ENCODE measurements at regions not wholly inside any gene's neighbourhood (a gene's known extent, or its start where the extent isn't known, plus 50 kb on each side); places are given as distances from the start of the nearest gene placed in this dataset.
"Not testable (repeated sequence)": the region's sequence is repeated elsewhere in the genome, so short reads cannot be mapped to it uniquely, and the experiment has no call there.

GRCh38 chr9:115543511-115543910 is 425.6 kb upstream of the TNC start:
- Histone ChIP-seq H3K9ac (ENCODE audit: low read depth in 1 of 2, low read length in 2 of 2) (no peak overlapping the region), H3K9me3 (ENCODE audit: control insufficient read depth in 1 of 2, low read length in 2 of 2) (no peaks in the 10 kb centered on the region), H3K36me3 (ENCODE audit: control insufficient read depth in 1 of 2, insufficient read depth in 2 of 2, low read length in 2 of 2) (no peaks in the 10 kb centered on the region), H3K27ac (ENCODE audit: low read depth, low read length) (no peak overlapping the region), H3K27me3 (ENCODE audit: control insufficient read depth in 1 of 2, insufficient read depth in 2 of 2, low read length in 2 of 2) (no peaks in the 10 kb centered on the region), H3K4me3 (ENCODE audit: low read depth in 1 of 2, low read length in 2 of 2) (no peak overlapping the region), H3K4me1 (ENCODE audit: control insufficient read depth in 1 of 2, insufficient read depth in 2 of 2, low read length in 2 of 2) (no peaks in the 10 kb centered on the region)

GRCh38 chr9:115548609-115549260 is 430.8 kb upstream of the TNC start:
- Histone ChIP-seq H3K4me3 (ENCODE audit: low read depth in 1 of 2, low read length in 2 of 2) (no peak overlapping the region), H3K9ac (ENCODE audit: low read depth in 1 of 2, low read length in 2 of 2) (no peak overlapping the region), H3K9me3 (ENCODE audit: control insufficient read depth in 1 of 2, low read length in 2 of 2) (no peaks in the 10 kb centered on the region), H3K4me1 (ENCODE audit: control insufficient read depth in 1 of 2, insufficient read depth in 2 of 2, low read length in 2 of 2) (no peaks in the 10 kb centered on the region), H3K27me3 (ENCODE audit: control insufficient read depth in 1 of 2, insufficient read depth in 2 of 2, low read length in 2 of 2) (no peaks in the 10 kb centered on the region), H3K36me3 (ENCODE audit: control insufficient read depth in 1 of 2, insufficient read depth in 2 of 2, low read length in 2 of 2) (no peaks in the 10 kb centered on the region), H3K27ac (ENCODE audit: low read depth, low read length) (no peak overlapping the region)

DNA sequence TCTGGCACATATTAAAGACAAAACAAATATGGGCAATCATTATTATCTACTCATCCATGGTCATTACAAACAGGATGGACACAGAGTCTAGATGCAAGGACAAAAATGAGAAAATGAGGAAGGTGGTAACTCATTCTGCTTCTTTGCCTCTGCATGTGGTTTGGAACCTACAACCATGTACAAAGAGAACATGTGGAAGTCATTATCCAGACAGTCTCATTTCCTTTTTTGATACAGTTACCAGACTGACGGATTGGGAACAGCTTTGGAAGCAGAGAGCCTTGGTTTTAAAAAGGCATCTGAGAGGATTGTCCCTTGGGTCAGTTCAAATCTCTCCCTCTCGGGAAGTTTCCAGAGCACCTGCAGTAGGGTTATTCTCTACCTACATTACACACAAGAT is 433.4 kb upstream of the TNC start:
- Histone ChIP-seq H3K27me3 (ENCODE audit: control insufficient read depth in 1 of 2, insufficient read depth in 2 of 2, low read length in 2 of 2) (no peaks in the 10 kb centered on the region), H3K4me1 (ENCODE audit: control insufficient read depth in 1 of 2, insufficient read depth in 2 of 2, low read length in 2 of 2) (no peaks in the 10 kb centered on the region), H3K9ac (ENCODE audit: low read depth in 1 of 2, low read length in 2 of 2) (no peak overlapping the region), H3K36me3 (ENCODE audit: control insufficient read depth in 1 of 2, insufficient read depth in 2 of 2, low read length in 2 of 2) (no peaks in the 10 kb centered on the region), H3K9me3 (ENCODE audit: control insufficient read depth in 1 of 2, low read length in 2 of 2) (peaks cover 0 to 2% of the 10 kb centered on the region in 2 donors), H3K4me3 (ENCODE audit: low read depth in 1 of 2, low read length in 2 of 2) (no peak overlapping the region), H3K27ac (ENCODE audit: low read depth, low read length) (no peak overlapping the region)

DNA sequence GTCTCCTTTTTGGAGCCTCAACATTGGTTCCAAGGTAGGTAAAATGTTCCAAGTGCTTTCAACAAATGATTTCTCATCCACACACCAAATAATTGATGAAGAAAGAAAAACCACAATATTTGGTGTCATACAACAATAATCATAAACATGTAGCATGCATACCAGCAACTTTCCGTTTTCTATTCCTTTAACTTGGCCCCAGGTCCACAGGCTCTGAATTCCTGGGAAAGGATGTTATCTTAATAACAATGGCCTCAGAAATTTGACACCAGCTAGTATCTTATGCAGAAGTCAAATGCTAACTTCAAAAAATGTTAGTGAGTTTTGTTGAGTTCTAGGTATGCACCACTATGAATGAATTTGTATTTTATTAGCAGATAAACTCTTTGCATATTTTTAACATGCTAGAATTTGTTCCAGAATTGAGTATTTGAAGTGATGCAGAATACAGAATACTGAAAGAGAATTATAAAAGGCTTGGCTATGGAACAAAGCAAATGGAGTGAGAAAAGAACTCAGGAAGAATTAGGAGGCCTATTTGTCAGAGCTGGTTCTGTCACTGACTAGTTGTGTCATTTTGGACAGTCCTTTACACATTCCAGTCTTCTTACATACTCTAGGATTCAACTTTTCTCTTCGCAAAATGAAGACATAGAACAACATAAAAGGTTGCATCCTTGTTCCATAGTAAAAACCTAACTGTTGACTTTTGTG is 435.3 kb upstream of the TNC start:
- H3K4me3 ChIP-seq (ENCODE audit: low read depth in 1 of 2, low read length in 2 of 2): no peak overlapping the region
- H3K27me3 ChIP-seq (ENCODE audit: control insufficient read depth in 1 of 2, insufficient read depth in 2 of 2, low read length in 2 of 2): no peaks in the 10 kb centered on the region

DNA sequence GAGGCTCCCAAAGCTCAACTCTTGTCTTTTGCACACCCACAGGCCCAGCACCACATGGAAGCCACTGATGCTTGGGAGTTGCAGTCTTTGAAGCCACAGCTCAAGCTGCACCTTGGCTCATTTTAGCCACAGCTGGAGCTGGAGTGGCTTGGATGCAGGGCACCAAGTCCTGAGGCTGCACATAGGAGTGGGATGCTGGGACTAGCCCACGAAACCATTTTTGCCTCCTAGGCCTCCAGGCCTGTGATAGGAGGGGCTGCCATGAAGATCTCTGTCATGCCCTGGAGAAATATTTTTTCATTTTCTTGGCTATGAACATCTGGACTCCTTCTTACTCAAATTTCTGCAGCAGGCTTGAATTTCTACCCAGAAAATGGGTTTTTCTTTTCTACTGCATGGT is 438.5 kb upstream of the TNC start:
- H3K27ac ChIP-seq (ENCODE audit: low read depth, low read length): no peak overlapping the region
- no peaks in the 10 kb centered on the region for H3K36me3 ChIP-seq (ENCODE audit: control insufficient read depth in 1 of 2, insufficient read depth in 2 of 2, low read length in 2 of 2)
- no peaks in the 10 kb centered on the region for H3K27me3 ChIP-seq (ENCODE audit: control insufficient read depth in 1 of 2, insufficient read depth in 2 of 2, low read length in 2 of 2)
- peaks cover 0 to 4% of the 10 kb centered on the region in 2 donors for H3K9me3 ChIP-seq (ENCODE audit: control insufficient read depth in 1 of 2, low read length in 2 of 2)
- no peaks in the 10 kb centered on the region for H3K4me1 ChIP-seq (ENCODE audit: control insufficient read depth in 1 of 2, insufficient read depth in 2 of 2, low read length in 2 of 2)
- no peak overlapping the region for H3K9ac ChIP-seq (ENCODE audit: low read depth in 1 of 2, low read length in 2 of 2)
- H3K4me3 ChIP-seq (ENCODE audit: low read depth in 1 of 2, low read length in 2 of 2): no peak overlapping the region

More for the DNA sequence above, 435.3 kb upstream of the TNC start:
- Histone ChIP-seq H3K4me1 (ENCODE audit: control insufficient read depth in 1 of 2, insufficient read depth in 2 of 2, low read length in 2 of 2) (no peaks in the 10 kb centered on the region), H3K36me3 (ENCODE audit: control insufficient read depth in 1 of 2, insufficient read depth in 2 of 2, low read length in 2 of 2) (no peaks in the 10 kb centered on the region), H3K9me3 (ENCODE audit: control insufficient read depth in 1 of 2, low read length in 2 of 2) (peaks cover 0 to 4% of the 10 kb centered on the region in 2 donors), H3K27ac (ENCODE audit: low read depth, low read length) (no peak overlapping the region), H3K9ac (ENCODE audit: low read depth in 1 of 2, low read length in 2 of 2) (no peak overlapping the region)

DNA sequence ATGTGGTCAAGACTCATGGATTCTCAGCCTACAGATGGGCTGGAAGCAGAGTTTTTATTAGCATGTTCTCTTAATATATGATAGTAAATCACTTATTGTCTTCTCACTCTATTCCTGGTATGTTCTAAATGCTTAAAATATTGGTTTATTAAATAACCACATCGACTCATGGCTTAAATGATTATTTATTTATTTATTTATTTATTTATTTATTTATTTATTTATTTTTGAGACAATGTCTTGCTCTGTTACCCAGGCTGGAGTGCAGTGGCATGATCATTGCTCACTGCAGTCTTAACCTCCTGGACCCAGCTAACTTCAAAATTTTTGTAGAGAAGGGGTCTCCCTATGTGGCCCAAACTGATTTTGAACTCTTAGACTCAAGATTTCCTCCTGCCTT is 457.2 kb upstream of the TNC start:
- Histone ChIP-seq H3K36me3 (ENCODE audit: control insufficient read depth in 1 of 2, insufficient read depth in 2 of 2, low read length in 2 of 2) (no peaks in the 10 kb centered on the region), H3K27me3 (ENCODE audit: control insufficient read depth in 1 of 2, insufficient read depth in 2 of 2, low read length in 2 of 2) (no peaks in the 10 kb centered on the region), H3K9me3 (ENCODE audit: control insufficient read depth in 1 of 2, low read length in 2 of 2) (no peaks in the 10 kb centered on the region), H3K27ac (ENCODE audit: low read depth, low read length) (no peak overlapping the region), H3K4me1 (ENCODE audit: control insufficient read depth in 1 of 2, insufficient read depth in 2 of 2, low read length in 2 of 2) (no peaks in the 10 kb centered on the region), H3K9ac (ENCODE audit: low read depth in 1 of 2, low read length in 2 of 2) (no peak overlapping the region), H3K4me3 (ENCODE audit: low read depth in 1 of 2, low read length in 2 of 2) (no peak overlapping the region)

DNA sequence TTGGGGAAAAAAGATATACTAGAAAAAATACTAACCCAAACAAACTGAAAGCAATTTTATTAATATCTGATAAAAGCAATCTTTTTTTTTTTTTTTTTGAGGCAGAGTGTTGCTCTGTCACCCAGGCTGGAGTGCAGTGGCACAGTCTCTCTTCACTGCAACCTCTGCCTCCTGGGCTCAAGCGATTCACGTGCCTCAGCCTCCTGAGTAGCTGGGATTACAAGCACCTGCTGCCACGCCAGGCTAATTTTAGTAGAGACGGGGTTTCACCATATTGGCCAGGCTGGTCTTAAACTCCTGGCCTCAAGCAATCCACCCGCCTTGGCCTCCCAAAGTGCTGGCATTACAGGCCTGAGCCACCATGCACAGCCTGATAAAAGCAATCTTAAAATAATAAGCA is 467.5 kb upstream of the TNC start:
- not testable (repeated sequence) for H3K4me3 ChIP-seq (ENCODE audit: low read depth in 1 of 2, low read length in 2 of 2); H3K9ac ChIP-seq (ENCODE audit: low read depth in 1 of 2, low read length in 2 of 2); H3K27ac ChIP-seq (ENCODE audit: low read depth, low read length); H3K4me1 ChIP-seq (ENCODE audit: control insufficient read depth in 1 of 2, insufficient read depth in 2 of 2, low read length in 2 of 2); H3K27me3 ChIP-seq (ENCODE audit: control insufficient read depth in 1 of 2, insufficient read depth in 2 of 2, low read length in 2 of 2); H3K9me3 ChIP-seq (ENCODE audit: control insufficient read depth in 1 of 2, low read length in 2 of 2); H3K36me3 ChIP-seq (ENCODE audit: control insufficient read depth in 1 of 2, insufficient read depth in 2 of 2, low read length in 2 of 2)

DNA sequence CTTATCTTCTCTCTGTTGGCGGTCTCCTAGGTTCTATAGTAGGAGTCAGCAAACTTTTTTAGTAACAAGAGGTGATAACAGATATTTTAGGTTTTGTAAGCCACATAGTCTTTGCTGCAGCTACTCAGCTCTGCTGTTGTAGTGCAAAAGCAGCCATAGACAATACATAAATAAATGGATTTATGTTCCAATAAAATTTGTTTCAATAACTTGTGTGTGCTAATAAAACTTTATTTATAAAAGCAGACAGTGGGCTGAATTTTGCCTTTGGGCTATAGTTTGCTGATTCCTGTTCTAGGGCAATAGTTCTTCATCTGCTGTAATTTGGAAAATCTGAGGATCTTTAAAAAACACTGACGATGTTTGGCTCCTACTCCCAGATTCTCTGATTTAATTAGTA is 469.4 kb upstream of the TNC start:
- Histone ChIP-seq H3K9ac (ENCODE audit: low read depth in 1 of 2, low read length in 2 of 2) (no peak overlapping the region), H3K9me3 (ENCODE audit: control insufficient read depth in 1 of 2, low read length in 2 of 2) (no peaks in the 10 kb centered on the region), H3K27ac (ENCODE audit: low read depth, low read length) (no peak overlapping the region), H3K27me3 (ENCODE audit: control insufficient read depth in 1 of 2, insufficient read depth in 2 of 2, low read length in 2 of 2) (no peaks in the 10 kb centered on the region), H3K4me3 (ENCODE audit: low read depth in 1 of 2, low read length in 2 of 2) (no peak overlapping the region), H3K36me3 (ENCODE audit: control insufficient read depth in 1 of 2, insufficient read depth in 2 of 2, low read length in 2 of 2) (no peaks in the 10 kb centered on the region), H3K4me1 (ENCODE audit: control insufficient read depth in 1 of 2, insufficient read depth in 2 of 2, low read length in 2 of 2) (no peaks in the 10 kb centered on the region)

DNA sequence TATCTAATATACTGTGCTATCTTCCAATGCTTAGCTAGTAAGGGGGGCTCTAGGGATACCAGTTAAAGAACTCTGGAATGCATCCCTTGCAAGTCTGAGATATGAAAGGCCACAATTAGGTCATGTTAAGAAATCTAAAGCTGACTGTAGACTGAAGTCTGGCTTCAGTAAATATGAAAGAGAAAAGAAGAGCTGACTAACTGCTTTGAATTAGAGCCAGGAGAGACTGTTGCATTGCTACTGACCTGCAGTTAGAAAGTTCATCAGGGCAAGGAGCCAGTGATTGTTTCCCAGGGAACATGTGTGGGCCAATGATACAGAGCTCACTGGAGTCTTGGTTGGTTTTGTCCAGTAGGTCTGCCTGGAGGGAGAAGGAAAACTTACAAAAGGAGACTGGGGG is 472.1 kb upstream of the TNC start:
- Histone ChIP-seq H3K4me3 (ENCODE audit: low read depth in 1 of 2, low read length in 2 of 2) (no peak overlapping the region), H3K27me3 (ENCODE audit: control insufficient read depth in 1 of 2, insufficient read depth in 2 of 2, low read length in 2 of 2) (no peaks in the 10 kb centered on the region), H3K27ac (ENCODE audit: low read depth, low read length) (no peak overlapping the region), H3K36me3 (ENCODE audit: control insufficient read depth in 1 of 2, insufficient read depth in 2 of 2, low read length in 2 of 2) (no peaks in the 10 kb centered on the region), H3K9ac (ENCODE audit: low read depth in 1 of 2, low read length in 2 of 2) (no peak overlapping the region), H3K9me3 (ENCODE audit: control insufficient read depth in 1 of 2, low read length in 2 of 2) (no peaks in the 10 kb centered on the region), H3K4me1 (ENCODE audit: control insufficient read depth in 1 of 2, insufficient read depth in 2 of 2, low read length in 2 of 2) (no peaks in the 10 kb centered on the region)

GRCh38 chr9:115591584-115591984 is 473.6 kb upstream of the TNC start:
- H3K27ac ChIP-seq (ENCODE audit: low read depth, low read length): no peak overlapping the region
- H3K4me3 ChIP-seq (ENCODE audit: low read depth in 1 of 2, low read length in 2 of 2): no peak overlapping the region
- H3K36me3 ChIP-seq (ENCODE audit: control insufficient read depth in 1 of 2, insufficient read depth in 2 of 2, low read length in 2 of 2): no peaks in the 10 kb centered on the region
- no peak overlapping the region for H3K9ac ChIP-seq (ENCODE audit: low read depth in 1 of 2, low read length in 2 of 2)
- peaks cover 0 to 11% of the 10 kb centered on the region in 2 donors for H3K27me3 ChIP-seq (ENCODE audit: control insufficient read depth in 1 of 2, insufficient read depth in 2 of 2, low read length in 2 of 2)
- H3K4me1 ChIP-seq (ENCODE audit: control insufficient read depth in 1 of 2, insufficient read depth in 2 of 2, low read length in 2 of 2): no peaks in the 10 kb centered on the region
- no peaks in the 10 kb centered on the region for H3K9me3 ChIP-seq (ENCODE audit: control insufficient read depth in 1 of 2, low read length in 2 of 2)
